ENCODE measurements at regions not wholly inside any gene's neighbourhood (a gene's known extent, or its start where the extent isn't known, plus 50 kb on each side); places are given as distances from the start of the nearest gene placed in this dataset.
"Not testable (repeated sequence)": the region's sequence is repeated elsewhere in the genome, so short reads cannot be mapped to it uniquely, and the experiment has no call there.

- H3K4me3 ChIP-seq (ENCODE audit: low read depth, low read length) = no peak overlapping the region
- TF ChIP-seq CTCF (IDR thresholded peaks at IDR 0.05; ENCODE audit: insufficient read depth, low read depth, low read length) = no peak
- peak; percentile 4 for DNase-seq (ENCODE audit: low read depth)
Measured at GRCh38 chr15:69610277-69610676, 157.7 kb downstream of the RPLP1 start.

GRCh38 chr15:69610858-69611257, 158.2 kb downstream of the RPLP1 start:
- H3K4me3 ChIP-seq (ENCODE audit: low read depth, low read length) = no peak overlapping the region
- TF ChIP-seq CTCF (IDR thresholded peaks at IDR 0.05; ENCODE audit: insufficient read depth, low read depth, low read length) = no peak
- no peak for DNase-seq (ENCODE audit: low read depth)

- DNase-seq (ENCODE audit: low read depth) = no peak
- H3K4me3 ChIP-seq (ENCODE audit: low read depth, low read length) = no peak overlapping the region
- TF ChIP-seq CTCF (IDR thresholded peaks at IDR 0.05; ENCODE audit: insufficient read depth, low read depth, low read length) = no peak
Measured at GRCh38 chr15:69612112-69612511, 159.5 kb downstream of the RPLP1 start.

- DNase-seq (ENCODE audit: low read depth) = no peak
- no peak for TF ChIP-seq CTCF (IDR thresholded peaks at IDR 0.05; ENCODE audit: insufficient read depth, low read depth, low read length)
- H3K4me3 ChIP-seq (ENCODE audit: low read depth, low read length) = no peak overlapping the region
Measured at GRCh38 chr15:69613182-69613581, 160.6 kb downstream of the RPLP1 start.

GRCh38 chr15:69613988-69614387, 161.4 kb downstream of the RPLP1 start:
- no peak for DNase-seq (ENCODE audit: low read depth)
- no peak overlapping the region for H3K4me3 ChIP-seq (ENCODE audit: low read depth, low read length)
- no peak for TF ChIP-seq CTCF (IDR thresholded peaks at IDR 0.05; ENCODE audit: insufficient read depth, low read depth, low read length)

- TF ChIP-seq CTCF (IDR thresholded peaks at IDR 0.05; ENCODE audit: insufficient read depth, low read depth, low read length) = no peak
- DNase-seq (ENCODE audit: low read depth) = no peak
- no peak overlapping the region for H3K4me3 ChIP-seq (ENCODE audit: low read depth, low read length)
Measured at GRCh38 chr15:69615736-69616135, 163.1 kb downstream of the RPLP1 start.

GRCh38 chr15:69616558-69616957, 163.9 kb downstream of the RPLP1 start:
- DNase-seq (ENCODE audit: low read depth) = no peak
- H3K4me3 ChIP-seq (ENCODE audit: low read depth, low read length) = no peak overlapping the region
- no peak for TF ChIP-seq CTCF (IDR thresholded peaks at IDR 0.05; ENCODE audit: insufficient read depth, low read depth, low read length)

GRCh38 chr15:69617144-69617543, 164.5 kb downstream of the RPLP1 start:
- not testable (repeated sequence) for H3K4me3 ChIP-seq (ENCODE audit: low read depth, low read length); DNase-seq (ENCODE audit: low read depth)

Data from fibroblast of villous mesenchyme (primary cell).